Suprapubic skin (tissue), 3 donors: ENCODE measurements at regions not wholly inside any gene's neighbourhood (a gene's known extent, or its start where the extent isn't known, plus 50 kb on each side); places are given as distances from the start of the nearest gene placed in this dataset.

Experiments used
- CTCF ChIP-seq, 2 donors: fragments of 200-600 bp in 1 of 2; fragments of 450-650 bp in 1 of 2; sonication (generic) in 1 of 2; IDR thresholded peaks; one replicate each; pipeline ENCODE4 v1.5.1; 2016 to 2019; ENCODE audit warnings: antibody characterized with exemption in 2 of 2, mild to moderate bottlenecking in 1 of 2, moderate library complexity in 1 of 2
- POLR2A ChIP-seq, 2 donors: fragments of 450-650 bp; IDR thresholded peaks; one replicate each; pipeline ENCODE4 v1.6.1; 2017; ENCODE audit warnings: antibody characterized with exemption in 2 of 2, mild to moderate bottlenecking in 2 of 2, moderate library complexity in 2 of 2

GRCh38 chr1:234666761-234667160, 56.8 kb upstream of the IRF2BP2 start:
- TF ChIP-seq CTCF (IDR thresholded peaks at IDR 0.05) (no peak), POLR2A (IDR thresholded peaks at IDR 0.05) (no peak)
